ENCODE measurements at regions not wholly inside any gene's neighbourhood (a gene's known extent, or its start where the extent isn't known, plus 50 kb on each side); places are given as distances from the start of the nearest gene placed in this dataset.

- H3K9me3 ChIP-seq: peaks cover 0 to 31% (median 16%) of the 10 kb centered on the region in 4 donors
- TF ChIP-seq POLR2A (IDR thresholded peaks at IDR 0.05): no peak
- TF ChIP-seq POLR2AphosphoS5 (IDR thresholded peaks at IDR 0.05): no peak
- TF ChIP-seq CTCF (IDR thresholded peaks at IDR 0.05): no peak
- TF ChIP-seq EP300 (IDR thresholded peaks at IDR 0.05): no peak
- no peak for DNase-seq
- H3K4me3 ChIP-seq: no peak overlapping the region
- intact Hi-C loops (cut with DNase I; ENCODE audit: low total_unique reads): no loop called here
- H3K36me3 ChIP-seq: no peaks in the 10 kb centered on the region
- H3K4me1 ChIP-seq: no peaks in the 10 kb centered on the region
- 72 to 81% (median 76%) methylated on average over 22 to 24 of the region's 24 CpGs for WGBS, 5 donors
- no peak overlapping the region for H3K27ac ChIP-seq
- peaks cover 0 to 4% (median 0%) of the 10 kb centered on the region in 3 donors for H3K27me3 ChIP-seq
These were observed 856.3 kb upstream of the SALL3 start for GRCh38 chr18:78123144-78123909.

DNA sequence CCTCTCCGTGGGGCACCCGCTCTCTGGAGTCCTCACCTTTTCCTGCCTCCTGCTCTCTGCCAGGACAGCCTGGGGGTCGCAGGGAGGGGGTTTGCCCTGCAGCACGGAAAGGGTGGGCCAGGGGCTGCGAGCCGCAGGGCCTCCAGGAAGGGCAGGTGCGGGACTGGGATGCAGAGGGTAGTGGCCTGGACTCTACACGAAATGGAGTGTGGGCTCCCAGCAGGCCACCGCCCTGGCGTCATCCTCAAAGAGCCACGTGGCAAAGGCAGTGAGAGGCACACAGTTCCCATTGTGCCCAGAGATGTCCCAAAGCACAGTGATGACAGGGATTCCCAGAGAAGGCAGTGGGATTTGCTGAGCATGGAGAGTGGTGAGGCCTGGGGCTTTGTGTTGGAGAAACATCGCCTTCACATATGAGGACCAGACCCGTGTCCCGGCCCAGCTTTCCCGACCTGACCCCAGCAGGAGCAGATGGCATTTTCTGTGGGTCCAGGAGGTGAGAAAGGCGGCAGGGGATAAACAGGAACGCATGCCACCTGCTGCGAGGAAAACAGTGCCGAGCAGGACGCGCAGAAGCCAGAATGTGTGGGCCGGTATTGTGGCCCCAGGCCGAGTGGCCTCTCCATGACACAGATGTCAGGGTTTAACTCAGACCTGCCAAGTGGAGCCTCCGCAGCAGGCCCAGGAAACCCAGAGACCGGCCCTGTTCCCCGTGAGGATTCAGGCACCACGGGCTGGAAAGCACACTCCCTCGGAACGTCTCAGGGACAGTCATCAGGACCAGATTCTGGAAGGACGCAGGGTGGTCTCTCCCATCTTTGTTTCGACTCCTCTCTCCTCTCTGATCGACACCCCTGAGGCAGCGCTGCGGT lies 855.5 kb upstream of the SALL3 start:
- H3K27ac ChIP-seq: no peak overlapping the region
- H3K27me3 ChIP-seq: peaks cover 0 to 12% (median 0%) of the 10 kb centered on the region in 3 donors
- no peak for DNase-seq
- H3K9me3 ChIP-seq: peaks cover 0 to 29% (median 15%) of the 10 kb centered on the region in 4 donors
- no peaks in the 10 kb centered on the region for H3K4me1 ChIP-seq
- no peak overlapping the region for H3K4me3 ChIP-seq
- WGBS, 5 donors: 80 to 85% (median 84%) methylated on average over 23 to 34 of the region's 34 CpGs
- intact Hi-C loops (cut with DNase I; ENCODE audit: low total_unique reads): no loop called here
- no peak for TF ChIP-seq CTCF (IDR thresholded peaks at IDR 0.05)
- TF ChIP-seq POLR2AphosphoS5 (IDR thresholded peaks at IDR 0.05): no peak
- TF ChIP-seq POLR2A (IDR thresholded peaks at IDR 0.05): no peak
- no peak for TF ChIP-seq EP300 (IDR thresholded peaks at IDR 0.05)
- no peaks in the 10 kb centered on the region for H3K36me3 ChIP-seq

DNA sequence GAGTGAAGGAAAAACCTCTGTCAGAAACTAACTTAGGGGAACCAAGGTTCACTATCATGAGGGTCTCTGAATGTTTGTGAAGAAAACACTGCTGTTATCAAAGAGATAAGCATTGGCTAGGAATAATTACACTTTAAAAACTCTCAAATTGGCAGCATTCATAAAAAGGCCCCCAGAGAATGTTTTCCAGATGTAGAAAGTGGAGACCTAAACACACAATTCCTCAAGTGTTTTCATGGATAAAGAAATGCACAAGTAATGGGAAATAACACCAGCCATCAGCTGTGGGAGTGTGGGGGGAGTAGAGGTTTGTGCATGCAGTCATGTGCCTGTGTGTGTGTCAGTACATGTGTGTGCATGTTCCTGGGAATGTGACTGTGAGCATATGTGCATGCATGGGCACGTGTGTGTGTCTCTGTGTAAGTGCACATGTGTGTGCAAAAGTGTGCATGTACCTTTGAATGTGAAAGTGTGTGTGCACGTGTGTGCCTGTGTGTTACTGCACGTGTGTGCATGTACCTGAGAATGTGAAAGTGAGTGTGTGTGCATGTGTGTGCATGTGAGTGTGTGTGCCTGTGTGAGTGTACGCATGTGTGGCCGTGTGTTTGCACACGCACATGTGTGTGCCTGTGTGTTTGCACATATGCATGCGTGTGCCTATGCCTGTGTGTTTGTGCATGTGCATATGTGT lies 854.3 kb upstream of the SALL3 start:
- Histone ChIP-seq H3K27ac (no peak overlapping the region), H3K36me3 (no peaks in the 10 kb centered on the region), H3K4me3 (no peak overlapping the region), H3K9me3 (peaks cover 0 to 26% (median 8%) of the 10 kb centered on the region in 4 donors), H3K27me3 (peaks cover 0 to 13% (median 0%) of the 10 kb centered on the region in 3 donors), H3K4me1 (no peaks in the 10 kb centered on the region)
- WGBS, 5 donors: 78 to 97% (median 92%) methylated on average over 7 of the region's 7 CpGs
- TF ChIP-seq POLR2A (IDR thresholded peaks at IDR 0.05): no peak
- TF ChIP-seq EP300 (IDR thresholded peaks at IDR 0.05): no peak
- TF ChIP-seq POLR2AphosphoS5 (IDR thresholded peaks at IDR 0.05): no peak
- no peak for TF ChIP-seq CTCF (IDR thresholded peaks at IDR 0.05)
- no peak for DNase-seq
- intact Hi-C loops (cut with DNase I; ENCODE audit: low total_unique reads): no loop called here

DNA sequence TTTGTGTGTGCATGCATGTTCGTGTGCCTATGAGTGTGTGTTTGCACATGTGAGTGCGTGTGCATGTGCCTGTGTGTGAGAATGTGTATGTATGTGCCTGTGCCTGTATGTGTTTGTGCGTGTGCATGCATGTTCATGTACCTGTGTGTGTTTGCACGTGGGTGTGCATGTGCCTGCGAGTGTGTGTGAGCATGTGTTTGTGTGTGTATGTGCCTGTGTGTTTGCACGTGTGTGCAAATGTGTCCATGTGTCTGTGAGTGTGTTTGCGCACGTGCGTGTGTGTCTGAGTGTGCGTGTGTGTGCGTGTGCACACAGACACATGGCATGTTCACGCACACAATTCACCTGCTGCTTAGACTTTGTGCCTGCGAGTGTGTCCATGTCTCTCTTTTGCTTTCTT lies 853.5 kb upstream of the SALL3 start:
- WGBS, 5 donors: 85 to 95% (median 94%) methylated on average over 8 to 13 of the region's 13 CpGs

More for the DNA sequence above, 853.5 kb upstream of the SALL3 start:
- DNase-seq: no peak
- intact Hi-C loops (cut with DNase I; ENCODE audit: low total_unique reads): no loop called here
- TF ChIP-seq POLR2AphosphoS5 (IDR thresholded peaks at IDR 0.05) (no peak), CTCF (IDR thresholded peaks at IDR 0.05) (no peak), POLR2A (IDR thresholded peaks at IDR 0.05) (no peak), EP300 (IDR thresholded peaks at IDR 0.05) (no peak)
- H3K27ac ChIP-seq: no peak overlapping the region
- peaks cover 0 to 18% (median 0%) of the 10 kb centered on the region in 3 donors for H3K27me3 ChIP-seq
- peaks cover 0 to 20% (median 8%) of the 10 kb centered on the region in 4 donors for H3K9me3 ChIP-seq
- H3K36me3 ChIP-seq: no peaks in the 10 kb centered on the region
- no peaks in the 10 kb centered on the region for H3K4me1 ChIP-seq
- H3K4me3 ChIP-seq: no peak overlapping the region
